Heart right ventricle (tissue), 16 donors: ENCODE measurements at regions not wholly inside any gene's neighbourhood (a gene's known extent, or its start where the extent isn't known, plus 50 kb on each side); places are given as distances from the start of the nearest gene placed in this dataset.

ENCODE experiments used
- ATAC-seq, 8 donors: fragments of 200-7000 bp; cut with Tn5 transposase; one replicate each; pipeline ENCODE4 v1.9.1; 2020; ENCODE audit warnings: mild to moderate bottlenecking in 8 of 8, moderate library complexity in 8 of 8, moderate number of reproducible peaks in 1 of 8
- DNase-seq, 2 donors: peaks; one replicate each; pipeline ENCODE4 v3.0.0-alpha.2; 2020
- H3K27ac ChIP-seq, 10 donors: fragments of 200-600 bp; sonication (generic) in 2 of 10; one replicate each; pipeline versions ENCODE4 v1.5.0 to v1.8.0; 2020 to 2022; ENCODE audit warnings: mild to moderate bottlenecking in 3 of 10
- H3K27me3 ChIP-seq, 7 donors: fragments of 200-600 bp; one replicate each; pipeline ENCODE4 v1.8.0; 2021 to 2022; ENCODE audit warnings: mild to moderate bottlenecking in 2 of 7
- H3K36me3 ChIP-seq, 9 donors: fragments of 200-600 bp; sonication (generic) in 1 of 9; one replicate each; pipeline versions ENCODE4 v1.5.0 to v1.8.0; 2020 to 2022; ENCODE audit warnings: mild to moderate bottlenecking in 2 of 9
- H3K4me1 ChIP-seq, 9 donors: fragments of 200-600 bp; sonication (generic) in 1 of 9; one replicate each; pipeline versions ENCODE4 v1.5.0 to v1.8.0; 2020 to 2022; ENCODE audit warnings: mild to moderate bottlenecking in 4 of 9
- H3K4me3 ChIP-seq, 10 donors: fragments of 200-600 bp; sonication (generic) in 2 of 10; one replicate each; pipeline versions ENCODE4 v1.5.0 to v1.8.0; 2020 to 2022; ENCODE audit warnings: mild to moderate bottlenecking in 7 of 10, moderate library complexity in 2 of 10
- H3K9me3 ChIP-seq, 11 donors: fragments of 200-600 bp in 10 of 11; sonication (generic) in 2 of 11; one replicate each; pipeline versions ENCODE4 v1.5.0 to v1.8.0; 2013 to 2022; ENCODE audit warnings: mild to moderate bottlenecking in 2 of 11, control low read depth in 1 of 11, moderate library complexity in 1 of 11
- WGBS, 2 donors: extraction: QIAGEN DNeasy Blood & Tissue Kit; methylation state at CpG; one replicate each; pipeline ENCODE4 v1.1.7; 2013; ENCODE audit warnings: inconsistent platforms in 1 of 2; 5-methylcytosine and 5-hydroxymethylcytosine counted together
- intact Hi-C, 10 donors: fragments of 100-400 bp; cut with DNase I; formaldehyde crosslinking; loops; one replicate each; pipeline versions ENCODE4 v1.11.1 to v1.14.2; 2022
- TF ChIP-seq, protein P1 (sequence below), 9 donors: fragments of 200-600 bp; sonication (generic) in 2 of 9; IDR thresholded peaks; one replicate each; pipeline versions ENCODE4 v1.5.0 to v1.8.0; 2021 to 2022; ENCODE audit warnings: antibody characterized with exemption in 9 of 9, mild to moderate bottlenecking in 5 of 9, moderate library complexity in 1 of 9
- donor health status: Arrhythmogenic right ventricular cardiomyopathy.
- donor health status: ischemic (EF 13 %, LVEDD 7.1; RV severe dilation, severe dysfunction).
- donor health status: healthy with polysubstance abuse.
- donor health status: DM: no; HTN: yes; CAD: no.
- donor health status: DM: no; HTN: no; CAD: no.
- donor health status: ischemic (EF 25% LVEDD 6.9; RV normal size, moderate dysfunction).
- donor health status: ischemic (EF 25% LVEDD 5.7; RV mildly dilated, moderate dysfunction).
- donor health status: healthy.
- donor health status: DM: yes; HTN: yes; CAD: no.
- donor health status: Ischemic cardiomyopathy.
- donor health status: ischemic (EF 35%, LVEDD 5.7; RV mildly dilated, moderate dysfunction).
- donor health status: nonischemic (EF 11% LVEDD 7.7; RV severe dilation, severe dysfunction).
- donor health status: DM: yes; HTN: yes; CAD: no.
- donor health status: PGD.
- donor health status: ischemic (EF 29% LVEDD 5.4; RV normal size, mild dysfunction).
- donor health status: nonischemic (EF 23%, LVEDD 6.1; RV moderate dilation, normal function).

DNA sequence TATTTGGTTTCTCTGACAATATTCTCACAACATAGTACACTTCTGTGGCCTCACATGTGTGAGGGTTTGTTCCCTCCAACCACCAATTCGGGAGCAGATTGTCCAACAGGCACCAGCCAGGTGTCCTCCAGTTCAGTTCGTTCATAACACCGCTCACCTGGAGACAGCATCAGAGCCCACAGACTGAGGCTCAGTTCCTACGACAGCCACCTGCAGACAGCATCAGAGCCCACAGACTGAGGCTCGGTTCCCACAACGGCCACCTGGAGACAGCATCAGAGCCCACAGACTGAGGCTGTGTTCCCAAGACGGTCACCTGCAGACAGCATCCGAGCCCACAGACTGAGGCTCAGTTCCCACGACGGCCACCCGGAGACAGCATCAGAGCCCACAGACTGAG lies 58.2 kb upstream of the SNTG2 start:
- H3K36me3 ChIP-seq, result no peaks in the 10 kb centered on the region
- ATAC-seq (no peak), DNase-seq (no peak)
- no peak overlapping the region for H3K27ac ChIP-seq
- WGBS, 2 donors, result 88 to 90% methylated on average over 11 of the region's 11 CpGs
- TF ChIP-seq, protein P1, sequence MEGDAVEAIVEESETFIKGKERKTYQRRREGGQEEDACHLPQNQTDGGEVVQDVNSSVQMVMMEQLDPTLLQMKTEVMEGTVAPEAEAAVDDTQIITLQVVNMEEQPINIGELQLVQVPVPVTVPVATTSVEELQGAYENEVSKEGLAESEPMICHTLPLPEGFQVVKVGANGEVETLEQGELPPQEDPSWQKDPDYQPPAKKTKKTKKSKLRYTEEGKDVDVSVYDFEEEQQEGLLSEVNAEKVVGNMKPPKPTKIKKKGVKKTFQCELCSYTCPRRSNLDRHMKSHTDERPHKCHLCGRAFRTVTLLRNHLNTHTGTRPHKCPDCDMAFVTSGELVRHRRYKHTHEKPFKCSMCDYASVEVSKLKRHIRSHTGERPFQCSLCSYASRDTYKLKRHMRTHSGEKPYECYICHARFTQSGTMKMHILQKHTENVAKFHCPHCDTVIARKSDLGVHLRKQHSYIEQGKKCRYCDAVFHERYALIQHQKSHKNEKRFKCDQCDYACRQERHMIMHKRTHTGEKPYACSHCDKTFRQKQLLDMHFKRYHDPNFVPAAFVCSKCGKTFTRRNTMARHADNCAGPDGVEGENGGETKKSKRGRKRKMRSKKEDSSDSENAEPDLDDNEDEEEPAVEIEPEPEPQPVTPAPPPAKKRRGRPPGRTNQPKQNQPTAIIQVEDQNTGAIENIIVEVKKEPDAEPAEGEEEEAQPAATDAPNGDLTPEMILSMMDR (IDR thresholded peaks at IDR 0.05), result no peak
- no peaks in the 10 kb centered on the region for H3K4me1 ChIP-seq
- H3K4me3 ChIP-seq, result no peak overlapping the region
- intact Hi-C loops, result no loop called here
- peaks cover 0 to 24% (median 10%) of the 10 kb centered on the region in 11 donors for H3K9me3 ChIP-seq
- peaks cover 0 to 36% (median 16%) of the 10 kb centered on the region in 7 donors for H3K27me3 ChIP-seq

DNA sequence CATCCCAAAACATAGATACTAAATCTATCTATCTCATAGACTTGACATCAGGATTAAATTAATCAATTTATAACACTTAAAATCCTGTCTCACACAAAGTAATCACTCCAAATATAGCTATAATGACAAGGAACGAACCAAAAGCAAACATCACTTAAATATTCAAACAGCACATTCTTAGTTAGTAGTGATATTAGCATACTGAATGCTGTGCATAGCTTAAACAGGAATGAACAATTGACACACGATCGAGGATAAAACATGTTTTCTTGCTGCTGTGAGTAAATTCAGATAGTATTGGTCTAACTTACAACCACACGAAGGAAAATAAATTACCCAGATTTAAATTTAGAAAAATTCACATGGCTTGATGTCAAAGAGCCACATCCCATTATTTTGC lies 58.9 kb upstream of the SNTG2 start:
- WGBS, 2 donors, result 64 to 70% methylated on average over 4 of the region's 4 CpGs
- H3K27me3 ChIP-seq, result peaks cover 0 to 37% (median 22%) of the 10 kb centered on the region in 7 donors
- no peak overlapping the region for H3K27ac ChIP-seq
- no peaks in the 10 kb centered on the region for H3K36me3 ChIP-seq
- peaks cover 0 to 17% (median 7%) of the 10 kb centered on the region in 11 donors for H3K9me3 ChIP-seq
- TF ChIP-seq, protein P1 (IDR thresholded peaks at IDR 0.05), result no peak
- no peak for ATAC-seq
- H3K4me3 ChIP-seq, result no peak overlapping the region
- DNase-seq, result no peak
- intact Hi-C loops, result no loop called here
- no peaks in the 10 kb centered on the region for H3K4me1 ChIP-seq

DNA sequence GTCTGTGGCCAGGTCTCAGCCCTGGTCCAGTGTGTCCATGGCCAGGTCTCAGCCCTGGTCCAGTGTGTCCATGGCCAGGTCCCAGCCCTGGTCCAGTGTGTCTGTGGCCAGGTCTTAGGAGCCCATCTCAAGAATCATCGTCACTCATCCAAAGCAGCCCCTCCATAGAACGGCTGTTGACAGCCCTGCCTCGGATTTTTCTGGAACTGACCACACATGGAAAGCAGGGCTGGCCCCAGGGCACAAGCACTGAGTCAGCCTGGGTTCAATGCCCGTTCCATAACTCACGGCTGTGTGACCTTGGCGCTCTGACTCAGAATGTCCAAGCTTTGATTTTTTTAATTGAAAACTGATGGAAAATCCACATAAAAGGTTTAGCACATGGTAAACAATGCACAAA lies 59.9 kb upstream of the SNTG2 start:
- no peak overlapping the region for H3K27ac ChIP-seq
- H3K9me3 ChIP-seq, result peaks cover 0 to 8% (median 0%) of the 10 kb centered on the region in 11 donors
- intact Hi-C loops, result no loop called here
- H3K4me3 ChIP-seq, result no peak overlapping the region
- peaks cover 0 to 42% (median 28%) of the 10 kb centered on the region in 7 donors for H3K27me3 ChIP-seq
- WGBS, 2 donors, result 82 to 85% methylated on average over 6 of the region's 6 CpGs
- ATAC-seq (no peak), DNase-seq (no peak)
- TF ChIP-seq, protein P1 (IDR thresholded peaks at IDR 0.05), result no peak
- H3K4me1 ChIP-seq, result no peaks in the 10 kb centered on the region
- no peaks in the 10 kb centered on the region for H3K36me3 ChIP-seq

- H3K27ac ChIP-seq, result no peak overlapping the region
- H3K27me3 ChIP-seq, result peaks cover 0 to 43% (median 28%) of the 10 kb centered on the region in 7 donors
- H3K4me3 ChIP-seq, result no peak overlapping the region
- 87 to 88% methylated on average over 8 of the region's 8 CpGs for WGBS, 2 donors
- ATAC-seq (no peak), DNase-seq (no peak)
- TF ChIP-seq, protein P1 (IDR thresholded peaks at IDR 0.05), result no peak
- peaks cover 0 to 2% (median 0%) of the 10 kb centered on the region in 11 donors for H3K9me3 ChIP-seq
- H3K36me3 ChIP-seq, result no peaks in the 10 kb centered on the region
- H3K4me1 ChIP-seq, result no peaks in the 10 kb centered on the region
- intact Hi-C loops, result no loop called here
Measured at GRCh38 chr2:890214-890613, 60.4 kb upstream of the SNTG2 start.
